Naive thymus-derived CD4-positive, alpha-beta T cell (primary cell): ENCODE measurements at regions not wholly inside any gene's neighbourhood (a gene's known extent, or its start where the extent isn't known, plus 50 kb on each side); places are given as distances from the start of the nearest gene placed in this dataset.

Source experiments
- ATAC-seq: fragments of 150-1000 bp; cut with Tn5 transposase; 2 replicates; pipeline ENCODE4 v1.10.0; 2021; ENCODE audit warnings: mild to moderate bottlenecking, moderate library complexity
- CTCF ChIA-PET: fragments of 350-600 bp; sonication (Branson Sonifier 250); formaldehyde crosslinking; loops from one replicate; lab custom pipeline; 2021; ENCODE audit warnings: antibody characterized with exemption; lab: Charles Lee
- POLR2A ChIA-PET: fragments of 350-600 bp; sonication (Branson Sonifier 250); formaldehyde crosslinking; loops from one replicate; lab custom pipeline; 2021; ENCODE audit warnings: antibody characterized with exemption, inconsistent platforms; lab: Charles Lee
- DNase-seq, 9 donors: peaks; one replicate each; pipeline versions ENCODE4 v3.0.0 to v3.0.0-alpha.2; 2020 to 2022; ENCODE audit warnings: mixed read lengths in 1 of 9
- H3K27ac ChIP-seq: one replicate; pipeline ENCODE4 v1.7.0; 2013; ENCODE audit warnings: mild to moderate bottlenecking, low read depth, low read length, moderate library complexity
- H3K27me3 ChIP-seq, 2 donors: one replicate each; pipeline ENCODE4 v1.7.0; 2013; ENCODE audit warnings: low read length in 2 of 2, mild to moderate bottlenecking in 2 of 2, moderate library complexity in 2 of 2; ENCODE audit not compliant: control insufficient read depth in 2 of 2, insufficient read depth in 2 of 2
- H3K36me3 ChIP-seq, 3 experiments: 1 replicate in 2 of 3; 2 replicates in 1 of 3; pipeline ENCODE4 v1.7.0; 2013; ENCODE audit warnings: low read length in 3 of 3, mild to moderate bottlenecking in 3 of 3, moderate library complexity in 1 of 3; ENCODE audit not compliant: insufficient read depth in 3 of 3, control insufficient read depth in 2 of 3
- H3K4me1 ChIP-seq, 2 donors: one replicate each; pipeline ENCODE4 v1.7.0; 2013; ENCODE audit warnings: low read length in 2 of 2, mild to moderate bottlenecking in 2 of 2, moderate library complexity in 1 of 2; ENCODE audit not compliant: control insufficient read depth in 2 of 2, insufficient read depth in 2 of 2
- H3K4me3 ChIP-seq: 2 replicates; pipeline ENCODE4 v1.7.0; 2013; ENCODE audit warnings: mild to moderate bottlenecking, low read length
- H3K9me3 ChIP-seq, 3 experiments: 1 replicate in 2 of 3; 2 replicates in 1 of 3; pipeline ENCODE4 v1.7.0; 2013; ENCODE audit warnings: low read length in 3 of 3; ENCODE audit not compliant: control insufficient read depth in 2 of 3
- H3K27ac Mint-ChIP-seq, 9 donors: one replicate each; pipeline ENCODE4 v1.8.0; 2020 to 2022; ENCODE audit warnings: mixed read lengths in 9 of 9, mild to moderate bottlenecking in 8 of 9, moderate library complexity in 5 of 9, inconsistent platforms in 2 of 9
- H3K27me3 Mint-ChIP-seq, 5 donors: one replicate each; pipeline ENCODE4 v1.8.0; 2021 to 2022; ENCODE audit warnings: mixed read lengths in 5 of 5, mild to moderate bottlenecking in 1 of 5
- H3K36me3 Mint-ChIP-seq, 5 donors: one replicate each; pipeline ENCODE4 v1.8.0; 2020 to 2022; ENCODE audit warnings: mixed read lengths in 5 of 5, mild to moderate bottlenecking in 3 of 5, inconsistent platforms in 1 of 5
- H3K4me1 Mint-ChIP-seq, 7 donors: one replicate each; pipeline ENCODE4 v1.8.0; 2020 to 2022; ENCODE audit warnings: mixed read lengths in 7 of 7, mild to moderate bottlenecking in 3 of 7, inconsistent platforms in 1 of 7
- H3K4me3 Mint-ChIP-seq, 10 donors: one replicate each; pipeline ENCODE4 v1.8.0; 2020 to 2022; ENCODE audit warnings: mild to moderate bottlenecking in 10 of 10, mixed read lengths in 10 of 10, moderate library complexity in 6 of 10, inconsistent platforms in 2 of 10
- H3K9me3 Mint-ChIP-seq, 11 donors: one replicate each; pipeline ENCODE4 v1.8.0; 2020 to 2022; ENCODE audit warnings: mixed read lengths in 11 of 11, mild to moderate bottlenecking in 4 of 11, inconsistent platforms in 1 of 11, moderate library complexity in 1 of 11
- intact Hi-C, 2 donors: fragments of 100-400 bp; cut with micrococcal nuclease; formaldehyde crosslinking; loops; one replicate each; pipeline ENCODE4 v1.15.1; 2023

- ATAC-seq (no peak), DNase-seq (no peak)
- no peaks in the 10 kb centered on the region for H3K4me1 ChIP-seq
- intact Hi-C loops = no loop called here
- Mint-ChIP-seq H3K4me3 (no peak overlapping the region), H3K27me3 (peaks cover 0 to 9% (median 3%) of the 10 kb centered on the region in 5 donors), H3K36me3 (no peaks in the 10 kb centered on the region), H3K4me1 (no peaks in the 10 kb centered on the region), H3K9me3 (peaks cover 0 to 1% (median 0%) of the 10 kb centered on the region in 11 donors), H3K27ac (no peak overlapping the region)
- no peaks in the 10 kb centered on the region for H3K27me3 ChIP-seq
- POLR2A ChIA-PET = no interaction called here
- no peaks in the 10 kb centered on the region for H3K36me3 ChIP-seq
- H3K4me3 ChIP-seq = no peak overlapping the region
- H3K9me3 ChIP-seq = no peaks in the 10 kb centered on the region
- CTCF ChIA-PET = interaction anchor here (0.6 kb wide), 1 partner anchor 1455 kb away, joined by 3 read pairs; no protein-coding TSS in a partner anchor
- H3K27ac ChIP-seq = no peak overlapping the region
These were observed 381.9 kb upstream of the CITED2 start for GRCh38 chr6:139756381-139756780.

- ChIA-PET POLR2A (interaction anchor here (0.7 kb wide), 1 partner anchor 38 kb away, joined by 4 read pairs; no protein-coding TSS in a partner anchor), CTCF (no interaction called here)
- intact Hi-C loops = no loop called here
- Mint-ChIP-seq H3K9me3 (peaks cover 0 to 1% (median 0%) of the 10 kb centered on the region in 11 donors), H3K4me1 (no peaks in the 10 kb centered on the region), H3K27me3 (peaks cover 0 to 9% (median 3%) of the 10 kb centered on the region in 5 donors), H3K4me3 (no peak overlapping the region), H3K36me3 (no peaks in the 10 kb centered on the region), H3K27ac (no peak overlapping the region)
- no peaks in the 10 kb centered on the region for H3K27me3 ChIP-seq
- no peaks in the 10 kb centered on the region for H3K9me3 ChIP-seq
- H3K4me3 ChIP-seq = no peak overlapping the region
- ATAC-seq = no peak
- no peaks in the 10 kb centered on the region for H3K36me3 ChIP-seq
- no peak for DNase-seq
- no peaks in the 10 kb centered on the region for H3K4me1 ChIP-seq
- H3K27ac ChIP-seq = no peak overlapping the region
These were observed 380.7 kb upstream of the CITED2 start for GRCh38 chr6:139754898-139755775.

GRCh38 chr6:139753198-139753861 lies 378.9 kb upstream of the CITED2 start:
- intact Hi-C loops = no loop called here
- ChIA-PET POLR2A (no interaction called here), CTCF (no interaction called here)
- no peak overlapping the region for H3K27ac ChIP-seq
- Mint-ChIP-seq H3K27me3 (peaks cover 0 to 9% (median 3%) of the 10 kb centered on the region in 5 donors), H3K4me3 (no peak overlapping the region), H3K27ac (no peak overlapping the region), H3K9me3 (peaks cover 0 to 1% (median 0%) of the 10 kb centered on the region in 11 donors), H3K4me1 (no peaks in the 10 kb centered on the region), H3K36me3 (no peaks in the 10 kb centered on the region)
- DNase-seq (no peak), ATAC-seq (no peak)
- H3K27me3 ChIP-seq = no peaks in the 10 kb centered on the region
- H3K9me3 ChIP-seq = no peaks in the 10 kb centered on the region
- H3K36me3 ChIP-seq = no peaks in the 10 kb centered on the region
- no peak overlapping the region for H3K4me3 ChIP-seq
- H3K4me1 ChIP-seq = no peaks in the 10 kb centered on the region

- CTCF ChIA-PET = no interaction called here
These were observed 377.6 kb upstream of the CITED2 start for GRCh38 chr6:139752086-139752485.

GRCh38 chr6:139751179-139751578 lies 376.7 kb upstream of the CITED2 start:
- Histone ChIP-seq H3K4me1 (no peaks in the 10 kb centered on the region), H3K27ac (no peak overlapping the region), H3K9me3 (no peaks in the 10 kb centered on the region), H3K4me3 (no peak overlapping the region), H3K27me3 (no peaks in the 10 kb centered on the region), H3K36me3 (no peaks in the 10 kb centered on the region)
- DNase-seq = no peak
- intact Hi-C loops = no loop called here
- H3K4me3 Mint-ChIP-seq = no peak overlapping the region
- H3K27me3 Mint-ChIP-seq = peaks cover 0 to 8% (median 3%) of the 10 kb centered on the region in 5 donors
- H3K27ac Mint-ChIP-seq = no peak overlapping the region
- no peak for ATAC-seq
- no peaks in the 10 kb centered on the region for H3K36me3 Mint-ChIP-seq
- peaks cover 0 to 1% (median 0%) of the 10 kb centered on the region in 11 donors for H3K9me3 Mint-ChIP-seq
- ChIA-PET POLR2A (no interaction called here), CTCF (no interaction called here)
- no peaks in the 10 kb centered on the region for H3K4me1 Mint-ChIP-seq

More at GRCh38 chr6:139752086-139752485, 377.6 kb upstream of the CITED2 start:
- no peak overlapping the region for H3K4me3 Mint-ChIP-seq
- H3K9me3 ChIP-seq = no peaks in the 10 kb centered on the region
- H3K4me1 ChIP-seq = no peaks in the 10 kb centered on the region
- H3K27ac ChIP-seq = no peak overlapping the region
- no peak overlapping the region for H3K4me3 ChIP-seq
- H3K27me3 ChIP-seq = no peaks in the 10 kb centered on the region
- peaks cover 0 to 8% (median 3%) of the 10 kb centered on the region in 5 donors for H3K27me3 Mint-ChIP-seq
- H3K36me3 Mint-ChIP-seq = no peaks in the 10 kb centered on the region
- no peaks in the 10 kb centered on the region for H3K4me1 Mint-ChIP-seq
- no peak for ATAC-seq
- no peak overlapping the region for H3K27ac Mint-ChIP-seq
- POLR2A ChIA-PET = no interaction called here
- DNase-seq = no peak
- intact Hi-C loops = no loop called here
- peaks cover 0 to 1% (median 0%) of the 10 kb centered on the region in 11 donors for H3K9me3 Mint-ChIP-seq
- H3K36me3 ChIP-seq = no peaks in the 10 kb centered on the region

GRCh38 chr6:139748353-139749146 lies 374.1 kb upstream of the CITED2 start:
- Mint-ChIP-seq H3K9me3 (no peaks in the 10 kb centered on the region), H3K27me3 (peaks cover 0 to 18% (median 7%) of the 10 kb centered on the region in 5 donors), H3K36me3 (no peaks in the 10 kb centered on the region), H3K4me3 (no peak overlapping the region), H3K4me1 (no peaks in the 10 kb centered on the region), H3K27ac (no peak overlapping the region)
- ATAC-seq = no peak
- ChIA-PET POLR2A (no interaction called here), CTCF (no interaction called here)
- H3K9me3 ChIP-seq = no peaks in the 10 kb centered on the region
- no peak overlapping the region for H3K4me3 ChIP-seq
- intact Hi-C loops = no loop called here
- H3K27me3 ChIP-seq = no peaks in the 10 kb centered on the region
- DNase-seq = no peak
- H3K36me3 ChIP-seq = no peaks in the 10 kb centered on the region
- H3K4me1 ChIP-seq = no peaks in the 10 kb centered on the region
- H3K27ac ChIP-seq = no peak overlapping the region
